ENCODE measurements at regions not wholly inside any gene's neighbourhood (a gene's known extent, or its start where the extent isn't known, plus 50 kb on each side); places are given as distances from the start of the nearest gene placed in this dataset.

GRCh38 chr1:102282955-102283354 lies 286.2 kb upstream of the OLFM3 start:
- TF ChIP-seq EZH2phosphoT487 (IDR thresholded peaks at IDR 0.05; ENCODE audit: borderline replicate concordance, low read length) (no peak), CTCF (IDR thresholded peaks at IDR 0.05; ENCODE audit: low read depth, low read length, poor library complexity, severe bottlenecking) (no peak)

Measured in DOHH2 (cell line).